T47D (cell line): ENCODE measurements at regions not wholly inside any gene's neighbourhood (a gene's known extent, or its start where the extent isn't known, plus 50 kb on each side); places are given as distances from the start of the nearest gene placed in this dataset.

Experiments used
- DNase-seq, 2 experiments: peaks; one replicate each; pipeline versions ENCODE4 v3.0.0 to v3.0.0-alpha.2; 2011 to 2012; ENCODE audit warnings: low read depth in 1 of 2, low spot score in 1 of 2
- JUND ChIP-seq: IDR thresholded peaks from 2 replicates; pipeline ENCODE4 v1.6.1; 2012; ENCODE audit warnings: low read depth
- in situ Hi-C: cut with HindIII; loops from 2 replicates; pipeline ENCODE4 v1.10.0; 2016; ENCODE audit warnings: low sequenced_read_pairs, low pct_unique_long_range_greater_than_20kb

DNA sequence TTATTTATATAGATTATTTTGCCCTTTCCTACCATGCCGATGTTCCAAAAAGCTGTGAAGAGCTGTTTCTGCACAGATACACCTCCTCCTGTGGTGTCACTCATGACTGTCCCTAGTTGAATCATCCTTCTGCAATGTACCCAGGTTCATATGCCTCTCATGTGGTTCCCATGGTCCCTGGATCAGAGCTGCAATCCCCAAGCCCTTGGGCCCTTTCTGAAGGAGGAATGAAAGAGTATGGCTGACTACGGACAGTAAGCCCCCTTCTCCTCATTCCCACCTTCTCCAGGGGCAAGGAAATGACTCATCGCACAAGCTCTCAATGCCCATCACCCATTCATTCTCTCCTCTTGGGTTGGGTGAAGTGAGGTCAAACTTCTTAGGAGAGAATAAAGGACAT lies 63.9 kb upstream of the ACVR1 start:
- TF ChIP-seq JUND = no peak
- in situ Hi-C loops = no loop called here
- DNase-seq = no peak

DNA sequence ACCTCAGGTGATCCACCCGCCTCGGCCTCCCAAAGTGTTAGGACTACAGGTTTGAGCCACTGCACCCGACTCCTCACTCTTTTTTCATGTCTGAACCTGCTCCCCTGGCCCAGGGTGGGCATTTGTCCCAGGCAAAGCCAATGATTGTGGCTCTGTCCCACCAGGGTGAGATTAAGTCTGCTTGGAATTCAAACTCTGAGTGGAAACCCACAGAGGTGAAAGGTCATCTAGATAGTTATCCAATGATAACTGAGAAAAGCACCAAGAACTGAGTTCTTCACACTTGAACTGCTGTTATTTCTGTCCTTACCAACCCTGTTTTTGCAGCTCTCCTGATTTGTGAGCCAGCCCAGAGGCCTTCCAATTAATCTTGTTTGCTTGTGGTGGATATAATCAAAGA lies 62.4 kb upstream of the ACVR1 start:
- no peak for DNase-seq
- TF ChIP-seq JUND = no peak
- in situ Hi-C loops = no loop called here

DNA sequence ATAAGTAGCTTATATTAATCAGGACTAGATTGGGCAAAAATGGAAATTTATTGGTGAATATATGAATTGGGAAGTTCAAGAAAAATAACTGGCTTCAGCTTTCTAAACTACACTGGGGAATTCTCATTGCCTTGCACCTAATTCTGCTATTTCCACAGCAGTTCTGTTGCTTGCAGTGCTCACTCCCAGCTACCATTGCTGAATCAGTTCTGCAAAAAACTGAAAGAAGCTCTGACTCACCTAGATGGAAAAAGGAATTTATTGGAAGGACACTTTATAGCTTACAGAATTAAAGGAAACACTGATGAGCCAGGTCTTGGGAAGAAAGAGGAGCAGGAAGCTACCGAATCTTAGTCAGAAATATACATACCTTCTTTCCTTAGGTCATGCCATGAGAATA lies 60.3 kb upstream of the ACVR1 start:
- in situ Hi-C loops = no loop called here
- no peak for TF ChIP-seq JUND
- DNase-seq = no peak

DNA sequence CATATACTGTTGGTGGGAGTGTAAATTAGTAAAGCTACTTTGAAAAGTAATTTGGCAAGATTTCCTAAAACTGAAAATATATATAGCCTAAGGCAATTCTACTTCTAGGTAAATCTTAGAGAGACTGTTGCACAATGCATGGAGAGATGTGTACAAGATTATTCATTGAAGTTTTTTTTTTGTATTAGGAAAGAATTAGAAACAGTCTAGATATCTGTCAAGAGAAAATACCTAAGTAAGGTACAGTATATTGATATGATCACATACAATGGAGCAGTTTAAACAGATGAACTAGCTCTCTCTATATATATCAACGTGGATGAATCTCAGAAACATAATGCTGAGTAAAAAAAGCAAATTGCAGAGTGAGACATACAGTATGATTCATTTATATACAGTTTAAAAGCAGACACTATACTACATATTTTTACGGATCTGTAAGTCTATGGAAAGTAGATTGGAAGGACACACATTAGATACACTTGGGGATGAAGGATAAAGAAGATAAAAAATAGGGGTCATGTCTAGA lies 59.3 kb upstream of the ACVR1 start:
- no peak for TF ChIP-seq JUND
- in situ Hi-C loops = no loop called here
- no peak for DNase-seq

DNA sequence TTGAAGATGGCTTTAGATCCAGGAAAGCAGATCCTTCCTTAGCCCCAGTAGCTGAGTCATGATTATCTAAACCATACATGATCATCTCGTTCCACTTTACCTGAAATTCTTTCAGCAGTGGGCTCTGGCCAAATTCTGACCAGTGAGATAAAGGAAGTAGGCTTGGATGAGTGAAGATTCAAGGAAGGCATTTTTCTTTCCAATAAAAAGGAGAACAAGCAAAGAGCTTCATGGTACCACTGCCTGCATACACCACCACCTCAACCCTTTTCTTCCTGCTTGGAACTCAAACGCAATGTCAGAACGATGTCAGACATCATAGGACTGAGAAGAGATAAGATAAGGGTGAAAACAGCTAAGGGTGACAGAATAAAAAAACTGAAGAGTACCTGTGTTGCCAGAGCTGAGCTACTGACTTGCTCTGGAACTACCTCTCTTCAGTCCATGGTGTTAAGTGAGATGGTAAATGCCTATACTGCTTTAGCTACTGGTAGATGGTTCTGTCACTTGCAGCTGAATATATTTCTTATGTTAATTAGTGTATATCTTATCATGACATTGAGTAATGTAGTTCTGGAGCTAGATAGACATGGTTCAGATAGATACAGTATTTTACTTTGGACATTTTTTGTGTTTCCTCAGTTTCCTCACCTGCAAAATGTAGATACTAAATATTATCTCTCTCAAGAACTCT lies 58.7 kb upstream of the ACVR1 start:
- TF ChIP-seq JUND = no peak
- no peak for DNase-seq
- in situ Hi-C loops = no loop called here

DNA sequence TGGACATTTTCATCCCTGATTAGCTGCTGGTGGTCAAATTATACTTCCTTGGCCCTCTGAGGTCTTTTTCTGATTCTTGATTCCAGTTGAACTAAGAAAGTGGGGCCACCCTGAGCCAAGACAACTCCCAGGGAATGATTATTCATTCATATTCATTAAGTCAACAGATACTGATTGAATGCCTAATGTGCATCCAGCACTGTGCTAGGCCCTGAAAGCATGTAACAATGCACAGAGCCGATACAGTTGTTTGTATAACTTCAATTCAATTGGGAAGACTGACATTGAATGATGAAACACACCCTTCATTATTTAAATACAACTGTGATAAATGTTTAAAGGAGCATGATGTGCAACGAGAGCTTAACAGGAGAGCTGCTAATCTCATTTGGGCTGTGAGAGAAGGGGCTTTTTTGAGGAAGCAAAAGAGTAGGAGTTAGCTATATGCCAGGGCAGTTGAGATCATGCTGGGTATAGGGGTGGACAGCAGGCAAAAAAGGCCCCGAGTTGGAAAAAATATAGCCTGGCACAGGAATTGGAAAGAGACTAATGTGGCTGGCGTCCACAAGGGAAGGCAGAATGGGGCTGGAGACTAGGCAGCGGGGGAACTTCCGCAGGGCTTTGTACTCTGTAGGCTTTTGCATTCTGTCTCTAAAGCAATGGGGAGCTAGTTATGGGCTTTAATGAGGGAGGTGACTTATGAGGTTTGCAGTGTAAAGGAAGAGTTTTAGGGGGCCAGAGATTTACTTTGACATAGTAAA lies 57.2 kb upstream of the ACVR1 start:
- TF ChIP-seq JUND = no peak
- no peak for DNase-seq
- in situ Hi-C loops = no loop called here

DNA sequence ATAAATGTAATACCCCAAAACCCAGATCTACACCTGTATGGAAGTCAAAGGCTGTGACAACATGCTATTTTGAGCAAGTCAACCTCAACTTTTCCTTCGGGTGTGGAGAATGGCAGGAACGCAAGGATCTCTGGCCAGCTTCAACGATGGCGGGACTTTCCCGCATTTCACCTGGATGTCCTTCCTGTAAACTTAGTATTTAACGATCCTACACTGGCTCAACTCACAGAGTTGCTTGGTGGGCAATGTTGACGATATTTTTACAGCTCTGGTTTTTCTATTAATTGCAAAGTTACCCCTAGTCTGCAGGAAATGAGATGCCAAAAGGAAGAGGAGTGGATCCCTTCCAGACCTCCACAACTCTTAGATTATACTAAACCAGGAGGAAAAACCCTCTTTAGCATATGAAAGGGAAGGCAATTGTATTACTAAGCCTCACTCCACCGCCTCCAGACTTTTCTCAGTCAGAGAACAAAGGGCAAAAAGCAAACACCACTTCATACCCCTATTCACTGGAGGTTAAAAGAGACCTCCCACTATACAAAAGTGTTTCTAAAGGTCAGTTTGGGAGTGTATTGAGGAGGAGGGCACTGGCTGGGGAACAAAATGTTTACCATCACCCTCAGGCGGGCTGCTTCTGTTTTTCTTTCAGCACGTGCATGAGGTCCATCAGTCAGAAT lies 56.5 kb upstream of the ACVR1 start:
- in situ Hi-C loops = no loop called here
- no peak for DNase-seq
- TF ChIP-seq JUND = no peak

DNA sequence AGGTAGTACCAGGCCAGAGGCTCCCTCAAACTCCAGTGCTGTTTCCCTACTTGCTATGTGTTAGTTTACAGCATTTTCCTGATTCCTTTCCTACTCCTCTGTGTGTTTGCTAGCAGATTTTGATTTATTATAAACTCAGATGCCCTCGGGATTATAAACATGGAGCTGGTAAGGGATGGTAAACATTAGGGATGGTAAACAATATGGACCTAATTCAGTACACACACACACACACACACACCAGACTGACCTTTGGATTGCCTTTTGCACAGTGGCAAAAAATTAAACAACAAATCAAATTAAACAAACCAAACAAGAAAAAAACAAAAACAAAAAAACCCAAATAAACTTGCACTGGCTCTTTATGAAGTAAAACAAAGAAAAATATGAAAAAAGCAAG lies 55.4 kb upstream of the ACVR1 start:
- DNase-seq = peak; percentile 3 to 58
- in situ Hi-C loops = no loop called here
- no peak for TF ChIP-seq JUND

DNA sequence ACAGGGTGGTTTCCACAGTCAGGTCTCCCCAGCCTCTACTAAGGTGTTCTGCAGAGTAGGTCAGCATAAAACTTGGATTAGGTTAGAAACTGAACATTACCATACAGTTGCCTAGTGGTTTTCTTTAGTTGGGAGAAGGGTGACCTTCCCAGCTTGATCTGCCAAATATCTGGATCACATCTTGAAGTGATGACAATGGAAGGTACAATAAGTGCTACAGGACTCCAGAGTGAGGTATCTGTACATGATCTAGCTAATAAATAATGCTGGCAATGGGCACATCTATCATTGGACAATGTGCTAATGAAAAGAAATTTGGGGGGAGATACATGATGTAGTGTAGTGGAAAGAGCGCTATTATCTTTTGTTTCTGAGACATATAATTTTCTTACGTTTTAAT lies 54.6 kb upstream of the ACVR1 start:
- DNase-seq = no peak
- in situ Hi-C loops = no loop called here
- no peak for TF ChIP-seq JUND

DNA sequence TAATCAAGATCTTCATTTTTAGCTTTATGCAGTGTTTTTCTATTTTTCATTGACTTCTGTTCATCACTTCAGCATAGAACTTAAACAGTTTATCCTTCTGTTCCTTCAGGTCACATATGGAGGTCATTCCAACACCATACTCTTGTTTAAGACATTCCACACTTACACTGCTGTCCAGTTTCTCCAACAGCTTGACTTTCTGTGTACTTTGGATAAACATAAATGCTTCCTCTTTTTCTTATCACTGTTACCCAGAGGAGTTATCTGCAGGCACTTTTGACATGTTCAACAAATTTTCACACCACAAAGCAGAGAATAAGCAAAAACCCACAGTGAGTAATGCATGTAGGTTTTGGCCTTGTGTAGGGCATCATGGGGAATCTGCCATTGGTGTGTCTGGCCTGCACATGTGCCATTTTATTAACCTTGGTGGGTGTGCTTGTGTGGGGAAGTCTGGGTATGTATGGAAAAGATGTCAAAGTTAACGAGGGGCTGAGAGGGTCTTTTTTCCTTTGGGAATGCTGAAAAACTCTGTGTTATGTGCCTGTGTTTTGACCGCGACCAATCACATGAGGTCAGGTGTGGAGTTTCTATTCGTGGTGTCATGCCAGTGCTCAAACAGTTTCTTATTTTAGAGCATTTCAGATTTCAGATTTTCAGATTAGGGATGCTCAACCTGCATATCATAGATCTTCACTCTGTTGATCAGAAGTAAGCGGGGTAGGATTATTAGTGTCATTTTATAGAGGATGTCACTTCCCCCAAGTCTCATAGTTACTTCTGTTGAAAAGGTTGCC lies 53.9 kb upstream of the ACVR1 start:
- no peak for TF ChIP-seq JUND
- in situ Hi-C loops = no loop called here
- no peak for DNase-seq

DNA sequence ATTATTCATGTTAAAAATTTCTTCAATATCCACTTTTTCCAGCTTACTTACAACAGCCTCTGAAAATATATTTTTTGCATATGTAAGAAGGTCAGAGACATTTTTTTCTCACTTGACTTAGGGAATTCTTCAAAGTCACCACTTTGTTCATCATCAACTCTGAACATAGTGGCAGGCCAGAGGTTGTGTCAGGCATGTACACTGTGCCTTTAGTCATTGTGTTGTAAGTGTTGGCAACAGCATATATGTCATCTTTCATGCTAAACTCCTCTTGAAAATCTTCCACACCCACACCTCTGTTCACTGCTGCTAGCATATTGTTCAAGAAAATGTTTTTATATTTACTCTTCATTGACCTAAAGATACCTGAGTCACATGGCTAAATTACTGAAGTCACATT lies 52.2 kb upstream of the ACVR1 start:
- DNase-seq = no peak
- in situ Hi-C loops = no loop called here
- TF ChIP-seq JUND = no peak

DNA sequence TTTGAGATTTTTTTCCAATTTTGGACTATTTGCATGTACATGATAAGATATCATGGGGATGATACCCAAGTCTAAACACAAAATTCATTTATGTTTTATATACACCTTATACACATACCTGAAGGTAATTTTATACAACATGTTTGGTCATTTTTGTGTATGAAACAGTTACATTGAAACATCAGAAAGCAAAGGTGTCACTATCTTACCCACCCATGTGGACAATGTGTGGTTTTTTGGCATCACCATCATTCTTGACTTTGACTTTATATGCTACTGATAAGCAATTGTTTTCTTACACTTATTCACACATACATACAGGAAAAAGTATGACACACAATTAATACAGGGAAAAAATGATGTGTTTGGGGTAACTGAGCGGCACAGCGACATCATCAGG lies 51.0 kb upstream of the ACVR1 start:
- in situ Hi-C loops = no loop called here
- DNase-seq = no peak
- no peak for TF ChIP-seq JUND
